A673 (cell line): ENCODE measurements at regions not wholly inside any gene's neighbourhood (a gene's known extent, or its start where the extent isn't known, plus 50 kb on each side); places are given as distances from the start of the nearest gene placed in this dataset.

Experiments used
- BruUV-seq: library from RNA; stranded (reverse); fragments of 400-500 nt; replicated peaks from 2 replicates; lab custom pipeline; 2021; lab: Mats Ljungman, UMichigan
- CTCF ChIA-PET: fragments of 300-600 bp; sonication (Branson Sonifier 250); formaldehyde crosslinking; loops from one replicate; lab custom pipeline; 2022; ENCODE audit warnings: antibody characterized with exemption; lab: Charles Lee
- POLR2A ChIA-PET: fragments of 300-600 bp; sonication (Branson Sonifier 250); formaldehyde crosslinking; loops from one replicate; lab custom pipeline; 2022; ENCODE audit warnings: antibody characterized with exemption; ENCODE audit not compliant: low non-redundant PET; lab: Charles Lee
- DNase-seq: peaks from one replicate; pipeline ENCODE4 v3.0.0-alpha.2; 2015; ENCODE audit warnings: low spot score
- H3K27ac ChIP-seq: fragments of 200-600 bp; sonication (generic); 2 replicates; pipeline ENCODE4 v1.5.1; 2016; ENCODE audit warnings: mixed run types, low read depth, mild to moderate bottlenecking, mixed read lengths, antibody characterized with exemption, low read length; ENCODE audit not compliant: poor library complexity, severe bottlenecking
- H3K27me3 ChIP-seq: fragments of 200-600 bp; sonication (generic); replicated peaks from 2 replicates; pipeline ENCODE4 v1.6.1; 2017; ENCODE audit warnings: mixed run types, low read depth, mild to moderate bottlenecking, mixed read lengths, antibody characterized with exemption, low read length; ENCODE audit not compliant: insufficient read depth, poor library complexity
- H3K36me3 ChIP-seq: fragments of 200-600 bp; sonication (generic); 2 replicates; pipeline ENCODE4 v1.6.1; 2016; ENCODE audit warnings: mixed run types, mild to moderate bottlenecking, mixed read lengths, antibody characterized with exemption, low read length; ENCODE audit not compliant: insufficient read depth, poor library complexity, severe bottlenecking
- H3K4me1 ChIP-seq: fragments of 200-600 bp; sonication (generic); 2 replicates; pipeline ENCODE4 v1.6.1; 2017; ENCODE audit warnings: mixed run types, mild to moderate bottlenecking, mixed read lengths, antibody characterized with exemption, low read length; ENCODE audit not compliant: insufficient read depth, poor library complexity, severe bottlenecking
- H3K4me3 ChIP-seq: fragments of 200-600 bp; sonication (generic); 2 replicates; pipeline ENCODE4 v1.5.1; 2016; ENCODE audit warnings: low read depth, mixed run types, mild to moderate bottlenecking, mixed read lengths, low read length; ENCODE audit not compliant: poor library complexity, severe bottlenecking
- H3K9me3 ChIP-seq: fragments of 200-600 bp; sonication (generic); 2 replicates; pipeline ENCODE4 v1.6.1; 2016; ENCODE audit warnings: mixed run types, low read depth, mild to moderate bottlenecking, mixed read lengths, antibody characterized with exemption, low read length; ENCODE audit not compliant: poor library complexity, severe bottlenecking
- EZH2 ChIP-seq: fragments of 200-600 bp; sonication (generic); IDR thresholded peaks from 2 replicates; pipeline ENCODE4 v1.6.1; 2017; ENCODE audit warnings: borderline replicate concordance, low read depth, mild to moderate bottlenecking, mixed read lengths, antibody characterized with exemption, low read length; ENCODE audit not compliant: poor library complexity, severe bottlenecking
- intact Hi-C: fragments of 100-400 bp; cut with micrococcal nuclease; formaldehyde crosslinking; loops from one replicate; pipeline ENCODE4 v1.10.0; 2022; ENCODE audit not compliant: unreplicated experiment
- TF ChIP-seq, protein P1 (sequence below): fragments of 300-800, 200-600 bp; sonication (generic); conservative IDR thresholded peaks from 2 replicates; pipeline ENCODE4 v1.5.1; 2017; ENCODE audit warnings: low read depth, mild to moderate bottlenecking, antibody characterized with exemption, low read length, moderate library complexity, mixed read lengths

DNA sequence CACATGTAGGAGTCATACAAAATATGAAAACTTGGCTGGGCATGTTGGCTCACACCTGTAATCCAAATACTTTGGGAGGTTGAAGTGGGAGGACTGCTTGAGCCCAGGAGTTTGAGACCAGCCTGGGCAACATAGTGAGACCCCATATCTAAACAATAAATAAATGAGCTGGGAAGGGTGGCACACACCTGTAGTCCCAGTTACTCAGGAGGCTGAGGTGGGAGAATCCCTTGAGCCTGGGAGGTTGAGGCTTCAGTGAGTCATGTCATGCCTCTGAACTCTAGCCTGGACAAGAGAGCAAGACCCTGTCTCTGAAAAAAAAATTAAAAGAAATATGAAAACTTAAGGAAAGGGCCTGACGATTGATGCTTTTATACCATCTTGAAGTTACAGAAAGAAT lies 112.4 kb upstream of the RAI14 start:
- intact Hi-C loops, result no loop called here
- DNase-seq, result no peak
- BruUV-seq, result no TSS peak
- Histone ChIP-seq H3K36me3 (no peaks in the 10 kb centered on the region), H3K4me1 (no peaks in the 10 kb centered on the region), H3K27ac (no peak overlapping the region), H3K4me3 (no peak overlapping the region), H3K9me3 (no peaks in the 10 kb centered on the region), H3K27me3 (no peaks in the 10 kb centered on the region)
- ChIA-PET POLR2A (no interaction called here), CTCF (no interaction called here)
- TF ChIP-seq, protein P1, sequence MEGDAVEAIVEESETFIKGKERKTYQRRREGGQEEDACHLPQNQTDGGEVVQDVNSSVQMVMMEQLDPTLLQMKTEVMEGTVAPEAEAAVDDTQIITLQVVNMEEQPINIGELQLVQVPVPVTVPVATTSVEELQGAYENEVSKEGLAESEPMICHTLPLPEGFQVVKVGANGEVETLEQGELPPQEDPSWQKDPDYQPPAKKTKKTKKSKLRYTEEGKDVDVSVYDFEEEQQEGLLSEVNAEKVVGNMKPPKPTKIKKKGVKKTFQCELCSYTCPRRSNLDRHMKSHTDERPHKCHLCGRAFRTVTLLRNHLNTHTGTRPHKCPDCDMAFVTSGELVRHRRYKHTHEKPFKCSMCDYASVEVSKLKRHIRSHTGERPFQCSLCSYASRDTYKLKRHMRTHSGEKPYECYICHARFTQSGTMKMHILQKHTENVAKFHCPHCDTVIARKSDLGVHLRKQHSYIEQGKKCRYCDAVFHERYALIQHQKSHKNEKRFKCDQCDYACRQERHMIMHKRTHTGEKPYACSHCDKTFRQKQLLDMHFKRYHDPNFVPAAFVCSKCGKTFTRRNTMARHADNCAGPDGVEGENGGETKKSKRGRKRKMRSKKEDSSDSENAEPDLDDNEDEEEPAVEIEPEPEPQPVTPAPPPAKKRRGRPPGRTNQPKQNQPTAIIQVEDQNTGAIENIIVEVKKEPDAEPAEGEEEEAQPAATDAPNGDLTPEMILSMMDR, result no peak
- no peak for TF ChIP-seq EZH2

DNA sequence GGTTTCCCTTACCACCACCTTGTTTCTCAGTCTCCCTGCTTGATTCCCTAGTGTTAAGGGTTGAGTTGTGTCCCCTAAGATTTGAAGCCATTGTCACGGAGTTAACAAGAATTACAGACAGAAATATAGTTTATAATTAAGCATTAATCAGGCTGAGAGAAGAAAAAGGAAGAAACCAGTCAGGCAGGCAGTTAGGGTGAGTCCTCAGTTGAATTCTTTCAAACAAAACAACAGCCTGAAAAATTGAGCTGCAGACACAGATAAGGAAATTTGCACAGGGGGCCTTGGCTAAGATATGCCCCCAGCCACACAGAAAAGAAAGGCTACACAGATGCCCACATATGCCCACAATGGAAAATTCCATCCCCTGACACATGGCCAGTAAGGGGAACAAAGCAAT lies 111.7 kb upstream of the RAI14 start:
- H3K4me3 ChIP-seq, result no peak overlapping the region
- ChIA-PET POLR2A (no interaction called here), CTCF (no interaction called here)
- no TSS peak for BruUV-seq
- no peak overlapping the region for H3K27ac ChIP-seq
- no peaks in the 10 kb centered on the region for H3K4me1 ChIP-seq
- DNase-seq, result no peak
- no peaks in the 10 kb centered on the region for H3K9me3 ChIP-seq
- intact Hi-C loops, result no loop called here
- TF ChIP-seq, protein P1, result no peak
- TF ChIP-seq EZH2, result no peak
- H3K36me3 ChIP-seq, result no peaks in the 10 kb centered on the region
- H3K27me3 ChIP-seq, result no peaks in the 10 kb centered on the region

DNA sequence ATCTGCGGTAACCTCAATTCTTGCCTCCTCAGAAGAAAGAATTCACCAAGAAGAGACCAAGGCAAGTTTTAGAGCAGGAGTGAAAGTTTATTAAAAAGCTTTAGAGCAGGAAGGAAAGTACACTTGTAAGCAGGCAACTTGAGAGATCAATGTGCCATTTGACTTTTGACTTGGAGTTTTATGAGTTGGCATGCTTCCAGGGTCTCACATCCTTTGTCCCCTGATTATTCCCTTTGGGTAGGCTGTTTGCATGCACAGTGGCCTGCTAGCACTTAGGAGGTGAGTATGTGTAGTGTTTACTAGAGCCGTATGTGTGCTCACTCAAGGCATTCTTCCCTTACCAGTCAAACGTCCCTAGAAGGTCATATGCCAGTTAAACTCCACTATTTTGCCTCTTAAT lies 111.0 kb upstream of the RAI14 start:
- ChIA-PET POLR2A (no interaction called here), CTCF (no interaction called here)
- Histone ChIP-seq H3K27ac (no peak overlapping the region), H3K9me3 (no peaks in the 10 kb centered on the region), H3K27me3 (no peaks in the 10 kb centered on the region), H3K4me3 (no peak overlapping the region), H3K36me3 (no peaks in the 10 kb centered on the region), H3K4me1 (no peaks in the 10 kb centered on the region)
- no peak for TF ChIP-seq EZH2
- TF ChIP-seq, protein P1, result no peak
- no TSS peak for BruUV-seq
- no peak for DNase-seq
- intact Hi-C loops, result no loop called here
